ENCODE measurements at regions not wholly inside any gene's neighbourhood (a gene's known extent, or its start where the extent isn't known, plus 50 kb on each side); places are given as distances from the start of the nearest gene placed in this dataset.

- no peak for TF ChIP-seq CTCF (IDR thresholded peaks at IDR 0.05)
- ATAC-seq (ENCODE audit: poor library complexity) (no peak), DNase-seq (no peak)
- H3K4me3 Mint-ChIP-seq: no peak overlapping the region
- intact Hi-C loops (cut with DNase I, micrococcal nuclease): no loop called here
- no peaks in the 10 kb centered on the region for H3K4me1 ChIP-seq (ENCODE audit: insufficient read depth, low read length)
- H3K9me3 ChIP-seq (ENCODE audit: control insufficient read depth in 1 of 2, insufficient read depth in 1 of 2, low read length in 2 of 2): peaks cover 0 to 5% of the 10 kb centered on the region in 2 experiments
- POLR2A ChIA-PET: no interaction called here
- H3K27me3 ChIP-seq (ENCODE audit: control insufficient read depth in 1 of 2, insufficient read depth in 2 of 2, low read length in 2 of 2): no peaks in the 10 kb centered on the region
- no peak overlapping the region for H3K27ac Mint-ChIP-seq
- H3K4me3 ChIP-seq (ENCODE audit: low read length): no peak overlapping the region
- no peaks in the 10 kb centered on the region for H3K4me1 Mint-ChIP-seq (ENCODE audit: low read depth)
- CTCF ChIA-PET: no interaction called here
- no peaks in the 10 kb centered on the region for H3K27me3 Mint-ChIP-seq
- H3K36me3 Mint-ChIP-seq (ENCODE audit: low read depth): no peaks in the 10 kb centered on the region
- H3K27ac ChIP-seq (ENCODE audit: low read depth in 1 of 2, low read length in 2 of 2): no peak overlapping the region
- H3K9me3 Mint-ChIP-seq: peaks cover 11% of the 10 kb centered on the region
- no peaks in the 10 kb centered on the region for H3K36me3 ChIP-seq (ENCODE audit: insufficient read depth, low read length)
These were observed 1569.8 kb upstream of the TENM4 start for GRCh38 chr11:81010631-81011030.

GRCh38 chr11:81007046-81007445 is 1566.2 kb upstream of the TENM4 start:
- intact Hi-C loops (cut with DNase I, micrococcal nuclease): no loop called here
- ATAC-seq (ENCODE audit: poor library complexity) (no peak), DNase-seq (no peak)
- no peak for TF ChIP-seq CTCF (IDR thresholded peaks at IDR 0.05)
- H3K27me3 ChIP-seq (ENCODE audit: control insufficient read depth in 1 of 2, insufficient read depth in 2 of 2, low read length in 2 of 2): no peaks in the 10 kb centered on the region
- no peaks in the 10 kb centered on the region for H3K36me3 ChIP-seq (ENCODE audit: insufficient read depth, low read length)
- H3K9me3 ChIP-seq (ENCODE audit: control insufficient read depth in 1 of 2, insufficient read depth in 1 of 2, low read length in 2 of 2): peaks cover 0 to 5% of the 10 kb centered on the region in 2 experiments
- Mint-ChIP-seq H3K4me3 (no peak overlapping the region), H3K9me3 (peaks cover 2% of the 10 kb centered on the region), H3K27me3 (no peaks in the 10 kb centered on the region), H3K36me3 (ENCODE audit: low read depth) (no peaks in the 10 kb centered on the region), H3K27ac (no peak overlapping the region), H3K4me1 (ENCODE audit: low read depth) (no peaks in the 10 kb centered on the region)
- ChIA-PET POLR2A (no interaction called here), CTCF (no interaction called here)
- no peaks in the 10 kb centered on the region for H3K4me1 ChIP-seq (ENCODE audit: insufficient read depth, low read length)
- H3K27ac ChIP-seq (ENCODE audit: low read depth in 1 of 2, low read length in 2 of 2): no peak overlapping the region
- no peak overlapping the region for H3K4me3 ChIP-seq (ENCODE audit: low read length)

GRCh38 chr11:81005595-81005994 is 1564.8 kb upstream of the TENM4 start:
- Mint-ChIP-seq H3K27ac (no peak overlapping the region), H3K27me3 (no peaks in the 10 kb centered on the region), H3K36me3 (ENCODE audit: low read depth) (no peaks in the 10 kb centered on the region), H3K4me3 (no peak overlapping the region), H3K9me3 (no peaks in the 10 kb centered on the region), H3K4me1 (ENCODE audit: low read depth) (no peaks in the 10 kb centered on the region)
- intact Hi-C loops (cut with DNase I, micrococcal nuclease): no loop called here
- no peaks in the 10 kb centered on the region for H3K36me3 ChIP-seq (ENCODE audit: insufficient read depth, low read length)
- peaks cover 0 to 5% of the 10 kb centered on the region in 2 experiments for H3K9me3 ChIP-seq (ENCODE audit: control insufficient read depth in 1 of 2, insufficient read depth in 1 of 2, low read length in 2 of 2)
- no peak for TF ChIP-seq CTCF (IDR thresholded peaks at IDR 0.05)
- H3K27ac ChIP-seq (ENCODE audit: low read depth in 1 of 2, low read length in 2 of 2): no peak overlapping the region
- no peaks in the 10 kb centered on the region for H3K4me1 ChIP-seq (ENCODE audit: insufficient read depth, low read length)
- ChIA-PET POLR2A (no interaction called here), CTCF (no interaction called here)
- no peak for DNase-seq
- H3K4me3 ChIP-seq (ENCODE audit: low read length): no peak overlapping the region
- no peaks in the 10 kb centered on the region for H3K27me3 ChIP-seq (ENCODE audit: control insufficient read depth in 1 of 2, insufficient read depth in 2 of 2, low read length in 2 of 2)
- ATAC-seq (ENCODE audit: poor library complexity): no peak

Measured in CD4-positive, alpha-beta T cell (primary cell).